HepG2 (cell line): ENCODE measurements at regions not wholly inside any gene's neighbourhood (a gene's known extent, or its start where the extent isn't known, plus 50 kb on each side); places are given as distances from the start of the nearest gene placed in this dataset.

ENCODE experiments used
- ATM ChIP-seq: fragments of 450-650 bp; IDR thresholded peaks from 2 replicates; pipeline ENCODE4 v1.7.1; 2017; ENCODE audit warnings: mild to moderate bottlenecking, borderline replicate concordance
- DMAP1 ChIP-seq: IDR thresholded peaks from 2 replicates; pipeline ENCODE4 v1.6.1; 2016
- FOXA1 ChIP-seq, 2 experiments: fragments of 450-650 bp in 1 of 2; sonication (generic) in 1 of 2; formaldehyde crosslinking in 1 of 2; IDR thresholded peaks; 2 replicates each; pipeline versions ENCODE4 v1.4.0 to v1.6.1; 2016 to 2020; ENCODE audit warnings: missing genetic modification reagents in 1 of 2
- HMGXB3 ChIP-seq: sonication (generic); formaldehyde crosslinking; IDR thresholded peaks from 2 replicates; pipeline ENCODE4 v1.4.0; 2020; ENCODE audit warnings: missing genetic modification reagents, borderline replicate concordance
- MYC ChIP-seq: sonication (generic); formaldehyde crosslinking; IDR thresholded peaks from 2 replicates; pipeline ENCODE4 v1.9.0; 2021; ENCODE audit warnings: missing genetic modification reagents, borderline replicate concordance
- PPARG ChIP-seq: conservative IDR thresholded peaks from 2 replicates; pipeline ENCODE4 v1.6.1; 2016; ENCODE audit warnings: missing biosample characterization, missing genetic modification reagents
- RNF219 ChIP-seq: sonication (generic); formaldehyde crosslinking; IDR thresholded peaks from 2 replicates; pipeline ENCODE4 v1.5.0; 2020; ENCODE audit warnings: mild to moderate bottlenecking, missing genetic modification reagents
- ZFP82 ChIP-seq: sonication (generic); formaldehyde crosslinking; IDR thresholded peaks from 2 replicates; pipeline ENCODE4 v1.5.1; 2020; ENCODE audit warnings: mild to moderate bottlenecking, missing genetic modification reagents, borderline replicate concordance
- ZHX1 ChIP-seq: sonication (generic); formaldehyde crosslinking; IDR thresholded peaks from 2 replicates; pipeline ENCODE4 v1.8.1; 2022; ENCODE audit warnings: low read depth, mild to moderate bottlenecking, missing genetic modification reagents
- ZNF776 ChIP-seq: sonication (generic); formaldehyde crosslinking; IDR thresholded peaks from 2 replicates; pipeline ENCODE4 v1.4.0; 2020; ENCODE audit warnings: mild to moderate bottlenecking, missing genetic modification reagents

- no peak for TF ChIP-seq RNF219 (CRISPR knock-in tag)
- no peak for TF ChIP-seq ZHX1
- TF ChIP-seq DMAP1 (CRISPR knock-in tag): no peak
- no peak for TF ChIP-seq ZFP82 (CRISPR knock-in tag)
- no peak for TF ChIP-seq FOXA1 (IDR thresholded peaks at IDR 0.05)
- TF ChIP-seq FOXA1 (CRISPR knock-in tag; IDR thresholded peaks at IDR 0.05): no peak
- no peak for TF ChIP-seq MYC
- no peak for TF ChIP-seq ZNF776 (CRISPR knock-in tag)
- no peak for TF ChIP-seq PPARG (CRISPR knock-in tag)
- TF ChIP-seq HMGXB3: no peak
- no peak for TF ChIP-seq ATM
These were observed 2294.4 kb downstream of the TP53TG3F start (continued) for GRCh38 chr16:35753559-35754390.
